IMR-90 (cell line): ENCODE measurements at regions not wholly inside any gene's neighbourhood (a gene's known extent, or its start where the extent isn't known, plus 50 kb on each side); places are given as distances from the start of the nearest gene placed in this dataset.

ENCODE experiments used
- ATAC-seq: fragments of 200-7000 bp; cut with Tn5 transposase; 2 replicates; pipeline ENCODE4 v1.9.1; 2020; ENCODE audit warnings: low read depth, mild to moderate bottlenecking, moderate library complexity
- BruUV-seq: library from RNA; stranded (reverse); fragments of 400-500 nt; replicated peaks from 2 replicates; lab custom pipeline; 2021; lab: Mats Ljungman, UMichigan
- CTCF ChIA-PET: fragments of 300-600 bp; formaldehyde crosslinking; extraction: SDS; loops from one replicate; lab custom pipeline; 2021; ENCODE audit warnings: antibody characterized with exemption; lab: Yijun Ruan, JAX
- POLR2A ChIA-PET: fragments of 300-600 bp; sonication (Branson Sonifier 250); formaldehyde crosslinking; loops from one replicate; lab custom pipeline; 2022; ENCODE audit warnings: antibody characterized with exemption; ENCODE audit not compliant: unreplicated experiment; lab: Charles Lee
- DNase-seq: peaks from one replicate; pipeline ENCODE4 v3.0.0; 2013
- H2AFZ ChIP-seq: replicated peaks from 2 replicates; pipeline ENCODE3; 2013; ENCODE audit warnings: low read length, mild to moderate bottlenecking; ENCODE audit not compliant: poor library complexity
- H2AK5ac ChIP-seq: 2 replicates; pipeline ENCODE4 v1.6.1; 2013; ENCODE audit warnings: low read depth, low read length, inconsistent platforms
- H2AK9ac ChIP-seq: replicated peaks from 2 replicates; pipeline ENCODE3; 2013; ENCODE audit warnings: mild to moderate bottlenecking, low read depth, low read length, moderate library complexity; ENCODE audit not compliant: poor library complexity
- H2BK120ac ChIP-seq: 2 replicates; pipeline ENCODE4 v1.6.1; 2013; ENCODE audit warnings: low read depth, low read length, inconsistent platforms
- H2BK15ac ChIP-seq: 3 replicates; pipeline ENCODE4 v1.6.1; 2013; ENCODE audit warnings: low read depth, low read length, inconsistent platforms
- H2BK20ac ChIP-seq: 2 replicates; pipeline ENCODE4 v1.6.1; 2013; ENCODE audit warnings: low read depth, mild to moderate bottlenecking, inconsistent platforms, low read length, moderate library complexity
- H2BK5ac ChIP-seq: 2 replicates; pipeline ENCODE4 v1.6.1; 2013; ENCODE audit warnings: mild to moderate bottlenecking, low read depth, low read length, inconsistent platforms; ENCODE audit not compliant: poor library complexity, severe bottlenecking
- H3K14ac ChIP-seq: replicated peaks from 2 replicates; pipeline ENCODE4 v1.6.1; 2013; ENCODE audit warnings: low read depth, low read length, inconsistent platforms
- H3K18ac ChIP-seq: 2 replicates; pipeline ENCODE4 v1.6.1; 2013; ENCODE audit warnings: low read depth, low read length, control low read depth
- H3K23ac ChIP-seq: 2 replicates; pipeline ENCODE4 v1.6.1; 2013; ENCODE audit warnings: low read depth, low read length, inconsistent platforms
- H3K27ac ChIP-seq: 2 replicates; pipeline ENCODE4 v1.5.1; 2013; ENCODE audit warnings: mild to moderate bottlenecking, control low read depth, low read length; ENCODE audit not compliant: insufficient read depth
- H3K27me3 ChIP-seq: 2 replicates; pipeline ENCODE4 v1.6.1; 2013; ENCODE audit warnings: low read length; ENCODE audit not compliant: control insufficient read depth, insufficient read depth
- H3K36me3 ChIP-seq: 2 replicates; pipeline ENCODE4 v1.6.1; 2013; ENCODE audit warnings: low read length, mixed read lengths; ENCODE audit not compliant: control insufficient read depth, insufficient read depth
- H3K4ac ChIP-seq: 2 replicates; pipeline ENCODE4 v1.6.1; 2013; ENCODE audit warnings: low read depth, low read length, inconsistent platforms
- H3K4me1 ChIP-seq: 2 replicates; pipeline ENCODE4 v1.6.1; 2013; ENCODE audit warnings: low read length, mixed read lengths; ENCODE audit not compliant: control insufficient read depth, insufficient read depth
- H3K4me2 ChIP-seq: 2 replicates; pipeline ENCODE4 v1.6.1; 2013; ENCODE audit warnings: low read depth, mild to moderate bottlenecking, control low read depth, low read length, moderate library complexity
- H3K4me3 ChIP-seq: 2 replicates; pipeline ENCODE4 v1.5.1; 2013; ENCODE audit warnings: low read depth, mild to moderate bottlenecking, control low read depth, low read length, moderate library complexity; ENCODE audit not compliant: insufficient read depth
- H3K56ac ChIP-seq: 2 replicates; pipeline ENCODE4 v1.6.1; 2013; ENCODE audit warnings: low read length, inconsistent platforms; ENCODE audit not compliant: insufficient read depth; ENCODE audit errors: extremely low read depth
- H3K79me1 ChIP-seq, 2 experiments: 2 replicates each; pipeline ENCODE4 v1.6.1; 2013; ENCODE audit warnings: low read length in 2 of 2, inconsistent platforms in 1 of 2, low read depth in 1 of 2
- H3K9ac ChIP-seq: 2 replicates; pipeline ENCODE4 v1.6.1; 2013; ENCODE audit warnings: low read depth, low read length, control low read depth
- H3K9me1 ChIP-seq: 2 replicates; pipeline ENCODE4 v1.6.1; 2013; ENCODE audit warnings: low read length, inconsistent platforms; ENCODE audit not compliant: insufficient read depth
- H3K9me3 ChIP-seq: 2 replicates; pipeline ENCODE4 v1.6.1; 2013; ENCODE audit warnings: low read length; ENCODE audit not compliant: control insufficient read depth, insufficient read depth
- H4K20me1 ChIP-seq: 2 replicates; pipeline ENCODE4 v1.6.1; 2013; ENCODE audit warnings: low read length, inconsistent platforms; ENCODE audit not compliant: insufficient read depth
- H4K5ac ChIP-seq: 2 replicates; pipeline ENCODE4 v1.6.1; 2013; ENCODE audit warnings: mild to moderate bottlenecking, low read depth, low read length, control low read depth
- H4K8ac ChIP-seq, 2 experiments: 2 replicates each; pipeline ENCODE4 v1.6.1; 2013; ENCODE audit warnings: low read depth in 2 of 2, low read length in 2 of 2, control low read depth in 1 of 2, inconsistent platforms in 1 of 2
- H4K91ac ChIP-seq: 2 replicates; pipeline ENCODE4 v1.6.1; 2013; ENCODE audit warnings: low read depth, low read length, inconsistent platforms; ENCODE audit not compliant: insufficient read depth
- BHLHE40 ChIP-seq: fragments of 150-350 bp; IDR thresholded peaks from 2 replicates; pipeline ENCODE4 v1.6.1; 2016; ENCODE audit warnings: mild to moderate bottlenecking, low read depth, low read length
- CHD1 ChIP-seq: IDR thresholded peaks from 2 replicates; pipeline ENCODE4 v1.6.1; 2012; ENCODE audit warnings: low read depth, low read length, improper control_type of control experiment
- ELK1 ChIP-seq: fragments of 150-350 bp; IDR thresholded peaks from 2 replicates; pipeline ENCODE4 v1.6.1; 2016; ENCODE audit warnings: low read depth, mild to moderate bottlenecking, low read length, moderate library complexity, borderline replicate concordance
- MAFK ChIP-seq: IDR thresholded peaks from 2 replicates; pipeline ENCODE4 v1.6.1; 2012; ENCODE audit warnings: low read depth, low read length, improper control_type of control experiment
- RAD21 ChIP-seq: IDR thresholded peaks from 2 replicates; pipeline ENCODE4 v1.6.1; 2012; ENCODE audit warnings: low read length, improper control_type of control experiment
- RFX5 ChIP-seq: IDR thresholded peaks from 2 replicates; pipeline ENCODE4 v1.8.0; 2012; ENCODE audit warnings: low read depth, mild to moderate bottlenecking, low read length, moderate library complexity
- USF2 ChIP-seq: fragments of 150-350 bp; IDR thresholded peaks from 2 replicates; pipeline ENCODE4 v1.6.1; 2017; ENCODE audit warnings: mild to moderate bottlenecking, antibody characterized with exemption, low read length, low read depth
- dilution Hi-C: fragments of 300-500 bp; cut with HindIII; formaldehyde crosslinking; loops from one replicate; pipeline ENCODE4 v1.14.3; 2018; ENCODE audit warnings: low sequenced_read_pairs; ENCODE audit not compliant: unreplicated experiment
- in situ Hi-C: fragments of 300-500 bp; cut with MboI; formaldehyde crosslinking; loops from 3 replicates; pipeline ENCODE4 v1.14.3; 2019; ENCODE audit warnings: low sequenced_read_pairs, inconsistent platforms, mixed read lengths
- intact Hi-C: fragments of 100-400 bp; cut with micrococcal nuclease; formaldehyde crosslinking; loops from 2 replicates; pipeline ENCODE4 v1.10.0; 2022
- TF ChIP-seq, protein P1 (sequence below): conservative IDR thresholded peaks from 2 replicates; pipeline ENCODE4 v1.5.1; 2012; ENCODE audit warnings: mild to moderate bottlenecking, low read depth, low read length, improper control_type of control experiment

- BruUV-seq: no TSS peak
- dilution Hi-C loops: no loop called here
- H3K27me3 ChIP-seq: peaks cover 6% of the 10 kb centered on the region; the same call in 1 of the 2 replicates
- H4K20me1 ChIP-seq: no peaks in the 10 kb centered on the region
- no peak overlapping the region for H2BK20ac ChIP-seq
- H2BK120ac ChIP-seq: no peak overlapping the region
- no peak overlapping the region for H3K14ac ChIP-seq
- no peak overlapping the region for H3K56ac ChIP-seq
- no peak overlapping the region for H3K4me2 ChIP-seq
- H3K4me1 ChIP-seq: no peaks in the 10 kb centered on the region
- no peak overlapping the region for H4K8ac ChIP-seq
- DNase-seq (no peak), ATAC-seq (no peak)
- no peak overlapping the region for H2BK5ac ChIP-seq
- H4K5ac ChIP-seq: no peak overlapping the region
- H3K27ac ChIP-seq: no peak overlapping the region
- ChIA-PET CTCF (no interaction called here), POLR2A (no interaction called here)
- no peak overlapping the region for H4K91ac ChIP-seq
- H3K79me1 ChIP-seq: no peaks in the 10 kb centered on the region
- no peak overlapping the region for H2AK9ac ChIP-seq
- H3K9me1 ChIP-seq: no peaks in the 10 kb centered on the region
- H3K23ac ChIP-seq: no peak overlapping the region
- no peak overlapping the region for H3K9ac ChIP-seq
- no peaks in the 10 kb centered on the region for H3K9me3 ChIP-seq
- H2AFZ ChIP-seq: no peak overlapping the region
- no peak overlapping the region for H3K4me3 ChIP-seq
- H2BK15ac ChIP-seq: no peak overlapping the region
- intact Hi-C loops: no loop called here
- no peak overlapping the region for H3K18ac ChIP-seq
- no peak overlapping the region for H3K4ac ChIP-seq
- H2AK5ac ChIP-seq: no peak overlapping the region
- in situ Hi-C loops: no loop called here
- TF ChIP-seq, protein P1, sequence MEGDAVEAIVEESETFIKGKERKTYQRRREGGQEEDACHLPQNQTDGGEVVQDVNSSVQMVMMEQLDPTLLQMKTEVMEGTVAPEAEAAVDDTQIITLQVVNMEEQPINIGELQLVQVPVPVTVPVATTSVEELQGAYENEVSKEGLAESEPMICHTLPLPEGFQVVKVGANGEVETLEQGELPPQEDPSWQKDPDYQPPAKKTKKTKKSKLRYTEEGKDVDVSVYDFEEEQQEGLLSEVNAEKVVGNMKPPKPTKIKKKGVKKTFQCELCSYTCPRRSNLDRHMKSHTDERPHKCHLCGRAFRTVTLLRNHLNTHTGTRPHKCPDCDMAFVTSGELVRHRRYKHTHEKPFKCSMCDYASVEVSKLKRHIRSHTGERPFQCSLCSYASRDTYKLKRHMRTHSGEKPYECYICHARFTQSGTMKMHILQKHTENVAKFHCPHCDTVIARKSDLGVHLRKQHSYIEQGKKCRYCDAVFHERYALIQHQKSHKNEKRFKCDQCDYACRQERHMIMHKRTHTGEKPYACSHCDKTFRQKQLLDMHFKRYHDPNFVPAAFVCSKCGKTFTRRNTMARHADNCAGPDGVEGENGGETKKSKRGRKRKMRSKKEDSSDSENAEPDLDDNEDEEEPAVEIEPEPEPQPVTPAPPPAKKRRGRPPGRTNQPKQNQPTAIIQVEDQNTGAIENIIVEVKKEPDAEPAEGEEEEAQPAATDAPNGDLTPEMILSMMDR: no peak
- TF ChIP-seq RAD21 (no peak), RFX5 (no peak), CHD1 (no peak), USF2 (no peak), MAFK (no peak), ELK1 (no peak), BHLHE40 (no peak)
- no peaks in the 10 kb centered on the region for H3K36me3 ChIP-seq
These were observed 357.6 kb upstream of the NR5A2 start for GRCh38 chr1:199669916-199670315.
